Smooth muscle cell (in vitro differentiated cells): ENCODE measurements at regions not wholly inside any gene's neighbourhood (a gene's known extent, or its start where the extent isn't known, plus 50 kb on each side); places are given as distances from the start of the nearest gene placed in this dataset.

ENCODE experiments used
- DNase-seq: peaks from one replicate; lab custom pipeline; 2025; ENCODE audit not compliant: unreplicated experiment; lab: John Stamatoyannopoulos, UW
- H2AFZ ChIP-seq: fragments of 200-600 bp; sonication (generic); 2 replicates; pipeline ENCODE4 v1.6.0; 2016; ENCODE audit warnings: antibody characterized with exemption, low read depth, mild to moderate bottlenecking
- H3F3A ChIP-seq: fragments of 200-600 bp; sonication (generic); 2 replicates; pipeline ENCODE4 v1.6.0; 2017; ENCODE audit warnings: antibody characterized with exemption, low read depth
- H3K27ac ChIP-seq: fragments of 200-600 bp; sonication (generic); 2 replicates; pipeline ENCODE4 v1.5.1; 2016; ENCODE audit warnings: low read depth, mild to moderate bottlenecking
- H3K27me3 ChIP-seq: fragments of 200-600 bp; sonication (generic); 2 replicates; pipeline ENCODE4 v1.6.1; 2016; ENCODE audit warnings: low read depth, mild to moderate bottlenecking
- H3K36me3 ChIP-seq: fragments of 200-600 bp; sonication (generic); 2 replicates; pipeline ENCODE4 v1.5.1; 2016; ENCODE audit warnings: low read depth
- H3K4me1 ChIP-seq: fragments of 200-600 bp; sonication (generic); 2 replicates; pipeline ENCODE4 v1.5.1; 2016; ENCODE audit warnings: low read depth
- H3K4me2 ChIP-seq: fragments of 200-600 bp; sonication (generic); 2 replicates; pipeline ENCODE4 v1.6.0; 2016; ENCODE audit warnings: mild to moderate bottlenecking
- H3K4me3 ChIP-seq: fragments of 200-600 bp; sonication (generic); 2 replicates; pipeline ENCODE4 v1.5.1; 2016; ENCODE audit warnings: mild to moderate bottlenecking
- H3K79me2 ChIP-seq: fragments of 200-600 bp; sonication (generic); 2 replicates; pipeline ENCODE4 v1.6.0; 2016; ENCODE audit warnings: low read depth, mild to moderate bottlenecking
- H3K9ac ChIP-seq: fragments of 200-600 bp; sonication (generic); 2 replicates; pipeline ENCODE4 v1.6.0; 2016; ENCODE audit warnings: low read depth
- H3K9me3 ChIP-seq: fragments of 200-600 bp; sonication (generic); replicated peaks from 2 replicates; pipeline ENCODE4 v1.5.1; 2016; ENCODE audit warnings: low read depth
- H4K20me1 ChIP-seq: fragments of 200-600 bp; sonication (generic); 2 replicates; pipeline ENCODE4 v1.6.0; 2016; ENCODE audit warnings: low read depth
- WGBS: methylation state at CpG from one replicate; pipeline ENCODE4 v1.1.7; 2016; ENCODE audit warnings: low lambda C conversion rate; 5-methylcytosine and 5-hydroxymethylcytosine counted together
- TF ChIP-seq, protein P1 (sequence below): fragments of 200-600 bp; sonication (generic); IDR thresholded peaks from 2 replicates; pipeline ENCODE4 v1.5.1; 2017; ENCODE audit warnings: borderline replicate concordance, mild to moderate bottlenecking, antibody characterized with exemption; ENCODE audit not compliant: insufficient read depth, poor library complexity, severe bottlenecking

GRCh38 chr9:30178610-30179009 is 2205.8 kb upstream of the ACO1 start:
- Histone ChIP-seq H2AFZ (no peak overlapping the region), H3K4me3 (no peak overlapping the region), H3K36me3 (no peaks in the 10 kb centered on the region), H3K27ac (no peak overlapping the region), H3K4me2 (no peak overlapping the region), H3F3A (no peaks in the 10 kb centered on the region), H3K79me2 (no peaks in the 10 kb centered on the region), H3K9me3 (no peaks in the 10 kb centered on the region), H3K4me1 (peaks cover 8% of the 10 kb centered on the region), H3K9ac (no peak overlapping the region), H4K20me1 (no peaks in the 10 kb centered on the region), H3K27me3 (no peaks in the 10 kb centered on the region)
- TF ChIP-seq, protein P1, sequence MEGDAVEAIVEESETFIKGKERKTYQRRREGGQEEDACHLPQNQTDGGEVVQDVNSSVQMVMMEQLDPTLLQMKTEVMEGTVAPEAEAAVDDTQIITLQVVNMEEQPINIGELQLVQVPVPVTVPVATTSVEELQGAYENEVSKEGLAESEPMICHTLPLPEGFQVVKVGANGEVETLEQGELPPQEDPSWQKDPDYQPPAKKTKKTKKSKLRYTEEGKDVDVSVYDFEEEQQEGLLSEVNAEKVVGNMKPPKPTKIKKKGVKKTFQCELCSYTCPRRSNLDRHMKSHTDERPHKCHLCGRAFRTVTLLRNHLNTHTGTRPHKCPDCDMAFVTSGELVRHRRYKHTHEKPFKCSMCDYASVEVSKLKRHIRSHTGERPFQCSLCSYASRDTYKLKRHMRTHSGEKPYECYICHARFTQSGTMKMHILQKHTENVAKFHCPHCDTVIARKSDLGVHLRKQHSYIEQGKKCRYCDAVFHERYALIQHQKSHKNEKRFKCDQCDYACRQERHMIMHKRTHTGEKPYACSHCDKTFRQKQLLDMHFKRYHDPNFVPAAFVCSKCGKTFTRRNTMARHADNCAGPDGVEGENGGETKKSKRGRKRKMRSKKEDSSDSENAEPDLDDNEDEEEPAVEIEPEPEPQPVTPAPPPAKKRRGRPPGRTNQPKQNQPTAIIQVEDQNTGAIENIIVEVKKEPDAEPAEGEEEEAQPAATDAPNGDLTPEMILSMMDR: no peak
- DNase-seq: no peak

DNA sequence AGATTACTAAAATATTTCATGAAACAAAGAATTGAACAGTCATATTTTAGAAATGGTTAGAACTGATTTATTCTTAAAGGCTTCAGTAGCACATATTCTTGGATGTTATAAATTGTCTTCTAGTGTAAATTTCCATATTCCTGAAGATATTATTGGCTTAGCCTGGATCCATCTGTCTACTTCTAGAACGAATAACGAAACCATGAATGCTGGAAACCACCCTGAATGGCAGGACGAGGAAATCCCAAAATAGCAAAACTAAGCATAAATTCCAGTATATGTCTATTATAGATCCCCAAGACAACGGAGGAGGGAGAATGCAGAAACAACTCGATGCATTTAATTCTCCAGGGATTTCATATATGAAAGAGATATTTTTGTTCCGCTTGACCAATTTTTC is 2191.0 kb upstream of the ACO1 start:
- H3K36me3 ChIP-seq: no peaks in the 10 kb centered on the region
- H3K27me3 ChIP-seq: no peaks in the 10 kb centered on the region
- H3K9ac ChIP-seq: no peak overlapping the region
- H2AFZ ChIP-seq: no peak overlapping the region
- TF ChIP-seq, protein P1: no peak
- H3K4me1 ChIP-seq: no peaks in the 10 kb centered on the region
- no peak for DNase-seq
- no peaks in the 10 kb centered on the region for H3F3A ChIP-seq
- H4K20me1 ChIP-seq: no peaks in the 10 kb centered on the region
- no peak overlapping the region for H3K4me3 ChIP-seq
- H3K79me2 ChIP-seq: no peaks in the 10 kb centered on the region
- H3K9me3 ChIP-seq: no peaks in the 10 kb centered on the region
- H3K27ac ChIP-seq: no peak overlapping the region
- WGBS: 91% methylated on average over 6 of the region's 6 CpGs
- no peak overlapping the region for H3K4me2 ChIP-seq

- no peak overlapping the region for H3K4me2 ChIP-seq
- no peaks in the 10 kb centered on the region for H3K79me2 ChIP-seq
- WGBS: 93% methylated on average over 1 of the region's 1 CpG
- no peaks in the 10 kb centered on the region for H3K27me3 ChIP-seq
- no peaks in the 10 kb centered on the region for H3K9me3 ChIP-seq
- H3K36me3 ChIP-seq: no peaks in the 10 kb centered on the region
- H4K20me1 ChIP-seq: no peaks in the 10 kb centered on the region
- no peaks in the 10 kb centered on the region for H3F3A ChIP-seq
- TF ChIP-seq, protein P1: no peak
- H3K4me1 ChIP-seq: no peaks in the 10 kb centered on the region
- H3K27ac ChIP-seq: no peak overlapping the region
- H2AFZ ChIP-seq: no peak overlapping the region
- H3K4me3 ChIP-seq: no peak overlapping the region
- no peak overlapping the region for H3K9ac ChIP-seq
- DNase-seq: no peak
Measured at GRCh38 chr9:30196941-30197340, 2187.5 kb upstream of the ACO1 start.

- no peaks in the 10 kb centered on the region for H3K36me3 ChIP-seq
- no peak overlapping the region for H3K4me3 ChIP-seq
- DNase-seq: no peak
- H3K27me3 ChIP-seq: no peaks in the 10 kb centered on the region
- no peak overlapping the region for H3K4me2 ChIP-seq
- no peaks in the 10 kb centered on the region for H3F3A ChIP-seq
- no peaks in the 10 kb centered on the region for H3K9me3 ChIP-seq
- TF ChIP-seq, protein P1: no peak
- H4K20me1 ChIP-seq: no peaks in the 10 kb centered on the region
- H2AFZ ChIP-seq: no peak overlapping the region
- no peak overlapping the region for H3K27ac ChIP-seq
- no peaks in the 10 kb centered on the region for H3K4me1 ChIP-seq
- H3K9ac ChIP-seq: no peak overlapping the region
- H3K79me2 ChIP-seq: no peaks in the 10 kb centered on the region
Measured at GRCh38 chr9:30197453-30197852, 2187.0 kb upstream of the ACO1 start.
